Right cardiac atrium (tissue), 5 donors: ENCODE measurements at regions not wholly inside any gene's neighbourhood (a gene's known extent, or its start where the extent isn't known, plus 50 kb on each side); places are given as distances from the start of the nearest gene placed in this dataset.
"Not testable (repeated sequence)": the region's sequence is repeated elsewhere in the genome, so short reads cannot be mapped to it uniquely, and the experiment has no call there.

Experiments
- ATAC-seq, 2 donors: fragments of 200-7000 bp; cut with Tn5 transposase; one replicate each; pipeline versions ENCODE4 v1.8.0 to v1.9.1; 2020; ENCODE audit warnings: moderate library complexity in 2 of 2, mild to moderate bottlenecking in 1 of 2
- DNase-seq, 3 donors: peaks; one replicate each; pipeline ENCODE4 v3.0.0-alpha.2; 2020
- H3K27ac ChIP-seq: one replicate; pipeline ENCODE4 v1.5.1; 2013; ENCODE audit warnings: mild to moderate bottlenecking, low read length, control low read depth, moderate library complexity
- H3K27me3 ChIP-seq: one replicate; pipeline ENCODE4 v1.6.1; 2013; ENCODE audit not compliant: control insufficient read depth, insufficient read depth
- H3K4me1 ChIP-seq: one replicate; pipeline ENCODE4 v1.6.1; 2013; ENCODE audit warnings: low read length; ENCODE audit not compliant: control insufficient read depth, insufficient read depth
- H3K4me3 ChIP-seq: one replicate; pipeline ENCODE4 v1.5.1; 2013; ENCODE audit warnings: low read length, control low read depth
- H3K9me3 ChIP-seq: one replicate; pipeline ENCODE4 v1.6.1; 2013; ENCODE audit warnings: low read length; ENCODE audit not compliant: control insufficient read depth
- WGBS: extraction: QIAGEN DNeasy Blood & Tissue Kit; methylation state at CpG from one replicate; pipeline ENCODE4 v1.1.7; 2013; 5-methylcytosine and 5-hydroxymethylcytosine counted together
- intact Hi-C, 4 donors: fragments of 100-400 bp; cut with DNase I; formaldehyde crosslinking; loops; one replicate each; pipeline versions ENCODE4 v1.11.0 to v1.14.0; 2022 to 2023
- donor health status: healthy with polysubstance abuse.
- donor health status: DM: no; HTN: yes; CAD: no.
- donor health status: DM: no; HTN: no; CAD: no.
- donor health status: DM: no; HTN: yes; CAD: no; lungs with severe emphysema.
- donor health status: DM: yes; HTN: yes; CAD: no.

DNA sequence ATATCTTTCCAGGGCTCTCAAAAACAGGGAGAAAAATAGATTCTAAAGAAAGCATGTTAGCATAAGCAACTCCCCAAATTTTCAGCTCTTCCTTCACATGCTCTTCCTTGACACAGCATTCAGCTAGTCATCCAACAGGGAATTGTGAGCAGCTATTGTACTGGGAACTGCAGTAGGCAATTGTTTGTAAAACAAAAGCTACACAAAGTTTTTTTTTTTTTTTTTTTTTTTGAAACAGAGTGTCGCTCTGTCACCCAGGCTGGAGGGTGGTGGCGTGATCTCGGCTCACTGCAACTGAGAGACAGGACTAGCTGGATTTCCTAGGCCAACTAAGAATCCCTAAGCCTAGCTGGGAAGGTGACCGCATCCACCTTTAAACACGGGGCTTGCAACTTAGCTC, 125.4 kb upstream of the PDE1A start:
- H3K4me1 ChIP-seq, H3K4me3 ChIP-seq, H3K27me3 ChIP-seq, H3K27ac ChIP-seq, DNase-seq, ATAC-seq, intact Hi-C loops, H3K9me3 ChIP-seq: not testable (repeated sequence)
- WGBS, result 94% methylated on average over 5 of the region's 5 CpGs

- H3K27ac ChIP-seq, DNase-seq, H3K27me3 ChIP-seq, ATAC-seq, H3K4me3 ChIP-seq, intact Hi-C loops, H3K9me3 ChIP-seq, H3K4me1 ChIP-seq: not testable (repeated sequence)
- WGBS, result 93% methylated on average over 16 of the region's 16 CpGs
Observed at GRCh38 chr2:182552785-182553184, 125.9 kb upstream of the PDE1A start.

DNA sequence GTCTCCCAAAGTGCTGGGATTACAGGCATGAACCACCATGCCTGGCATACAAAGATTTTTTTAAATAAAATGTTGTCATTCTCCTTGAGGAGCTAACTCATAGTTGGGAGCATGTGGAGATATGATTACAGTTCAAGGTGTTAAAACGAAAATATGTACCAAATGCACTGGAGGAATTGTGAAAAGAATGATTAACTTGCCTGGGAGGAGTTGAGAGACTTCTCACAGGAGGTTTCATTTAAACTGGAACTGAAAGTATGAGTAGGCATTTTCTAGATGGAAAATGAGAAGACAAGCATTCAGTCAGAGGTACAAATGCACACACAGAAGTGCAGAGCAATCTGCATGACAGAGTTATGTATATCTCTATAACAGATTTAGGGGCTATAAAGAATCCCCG, 126.6 kb upstream of the PDE1A start:
- Histone ChIP-seq H3K4me3 (no peak overlapping the region), H3K27me3 (no peaks in the 10 kb centered on the region), H3K27ac (no peak overlapping the region), H3K4me1 (no peaks in the 10 kb centered on the region), H3K9me3 (no peaks in the 10 kb centered on the region)
- 76% methylated on average over 2 of the region's 2 CpGs for WGBS
- intact Hi-C loops, result no loop called here
- DNase-seq (no peak), ATAC-seq (no peak)

DNA sequence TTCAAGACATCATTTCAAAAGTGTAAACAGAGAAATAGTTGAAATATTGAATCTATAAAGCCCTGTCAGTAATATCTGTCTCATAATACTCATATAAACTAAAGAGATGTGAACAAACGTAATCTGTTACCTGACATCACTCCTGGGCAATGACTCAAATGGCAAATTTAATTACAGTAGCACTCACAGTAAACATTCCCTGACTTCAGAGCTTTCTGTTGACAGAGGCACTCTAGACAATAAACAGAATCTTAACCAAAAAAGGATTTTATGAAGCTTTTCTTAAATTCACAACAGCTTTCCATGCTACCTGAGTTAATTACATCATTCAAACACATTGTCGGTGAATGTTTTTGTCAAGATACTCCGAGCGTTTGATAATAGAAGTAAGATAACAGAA, 128.1 kb upstream of the PDE1A start:
- H3K9me3 ChIP-seq, result no peaks in the 10 kb centered on the region
- 73% methylated on average over 4 of the region's 4 CpGs for WGBS
- intact Hi-C loops, result no loop called here

DNA sequence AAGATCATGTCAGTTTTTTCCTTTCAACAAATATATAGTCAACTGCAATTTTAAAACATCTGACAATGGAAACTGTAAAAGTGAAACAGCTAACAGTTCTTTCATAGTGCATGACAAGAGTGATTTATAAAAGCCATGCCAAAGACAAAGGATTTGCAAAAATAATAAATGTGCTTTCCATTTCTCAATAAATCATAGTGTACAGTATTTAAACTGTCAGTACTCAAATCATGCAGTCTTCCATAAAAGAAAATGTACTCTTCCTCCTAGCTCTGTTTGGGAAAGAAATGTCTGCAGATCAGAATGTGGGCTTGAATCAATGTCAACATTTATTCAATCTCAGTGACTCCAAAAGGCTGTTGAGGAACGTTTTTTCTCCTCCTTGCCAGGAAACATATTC, 131.7 kb upstream of the PDE1A start:
- Histone ChIP-seq H3K27ac (no peak overlapping the region), H3K9me3 (no peaks in the 10 kb centered on the region), H3K4me3 (no peak overlapping the region), H3K4me1 (no peaks in the 10 kb centered on the region), H3K27me3 (no peaks in the 10 kb centered on the region)
- DNase-seq, result no peak
- intact Hi-C loops, result no loop called here
- 24% methylated on average over 1 of the region's 1 CpG for WGBS
- no peak for ATAC-seq

More for the DNA sequence above, 128.1 kb upstream of the PDE1A start:
- Histone ChIP-seq H3K27me3 (no peaks in the 10 kb centered on the region), H3K27ac (no peak overlapping the region), H3K4me3 (no peak overlapping the region), H3K4me1 (no peaks in the 10 kb centered on the region)
- ATAC-seq, result no peak
- no peak for DNase-seq

- Histone ChIP-seq H3K4me1 (no peaks in the 10 kb centered on the region), H3K27ac (no peak overlapping the region), H3K27me3 (no peaks in the 10 kb centered on the region), H3K4me3 (no peak overlapping the region), H3K9me3 (no peaks in the 10 kb centered on the region)
- no peak for ATAC-seq
- WGBS, result 93% methylated on average over 3 of the region's 3 CpGs
- intact Hi-C loops, result no loop called here
- no peak for DNase-seq
Observed at GRCh38 chr2:182559623-182560022, 132.8 kb upstream of the PDE1A start.

- DNase-seq (no peak), ATAC-seq (no peak)
- H3K27ac ChIP-seq, result no peak overlapping the region
- 86% methylated on average over 1 of the region's 1 CpG for WGBS
- H3K4me1 ChIP-seq, result no peaks in the 10 kb centered on the region
- H3K9me3 ChIP-seq, result no peaks in the 10 kb centered on the region
- H3K4me3 ChIP-seq, result no peak overlapping the region
- no peaks in the 10 kb centered on the region for H3K27me3 ChIP-seq
- intact Hi-C loops, result no loop called here
Observed at GRCh38 chr2:182565911-182566567, 139.2 kb upstream of the PDE1A start.

DNA sequence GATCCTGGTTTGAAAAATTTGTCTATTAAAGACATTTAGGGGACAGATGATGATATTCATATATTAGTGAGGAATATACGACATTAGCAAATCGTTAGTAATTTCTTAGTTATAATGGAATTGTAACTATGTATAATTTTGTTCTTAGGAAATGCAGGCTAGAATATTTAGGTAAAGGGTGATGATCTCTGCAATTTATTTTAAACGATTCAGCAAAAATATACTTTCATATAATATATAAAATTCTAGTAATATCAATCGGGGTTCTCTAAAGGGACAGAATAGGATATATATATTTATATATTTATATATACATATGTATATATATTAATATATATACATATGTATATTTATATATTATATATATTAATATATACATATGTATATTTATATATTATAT, 142.5 kb upstream of the DNAJC10 start:
- H3K4me1 ChIP-seq, result no peaks in the 10 kb centered on the region

GRCh38 chr2:182577816-182578215, 138.2 kb upstream of the DNAJC10 start:
- no peak overlapping the region for H3K27ac ChIP-seq
- DNase-seq (no peak), ATAC-seq (no peak)
- no peaks in the 10 kb centered on the region for H3K9me3 ChIP-seq
- intact Hi-C loops, result no loop called here
- no peaks in the 10 kb centered on the region for H3K4me1 ChIP-seq
- no peak overlapping the region for H3K4me3 ChIP-seq
- 87% methylated on average over 6 of the region's 6 CpGs for WGBS
- no peaks in the 10 kb centered on the region for H3K27me3 ChIP-seq

More for the DNA sequence above, 142.5 kb upstream of the DNAJC10 start:
- no peak overlapping the region for H3K4me3 ChIP-seq
- intact Hi-C loops, result no loop called here
- 97% methylated on average over 4 of the region's 4 CpGs for WGBS
- no peak for DNase-seq
- no peak overlapping the region for H3K27ac ChIP-seq
- no peaks in the 10 kb centered on the region for H3K9me3 ChIP-seq
- no peak for ATAC-seq
- H3K27me3 ChIP-seq, result no peaks in the 10 kb centered on the region

- H3K4me3 ChIP-seq, result no peak overlapping the region
- H3K9me3 ChIP-seq, result no peaks in the 10 kb centered on the region
- no peaks in the 10 kb centered on the region for H3K27me3 ChIP-seq
- no peak for ATAC-seq
- intact Hi-C loops, result no loop called here
- H3K4me1 ChIP-seq, result no peaks in the 10 kb centered on the region
- DNase-seq, result no peak
- WGBS, result 53% methylated on average over 4 of the region's 4 CpGs
- H3K27ac ChIP-seq, result no peak overlapping the region
Observed at GRCh38 chr2:182581196-182581935, 134.7 kb upstream of the DNAJC10 start.

DNA sequence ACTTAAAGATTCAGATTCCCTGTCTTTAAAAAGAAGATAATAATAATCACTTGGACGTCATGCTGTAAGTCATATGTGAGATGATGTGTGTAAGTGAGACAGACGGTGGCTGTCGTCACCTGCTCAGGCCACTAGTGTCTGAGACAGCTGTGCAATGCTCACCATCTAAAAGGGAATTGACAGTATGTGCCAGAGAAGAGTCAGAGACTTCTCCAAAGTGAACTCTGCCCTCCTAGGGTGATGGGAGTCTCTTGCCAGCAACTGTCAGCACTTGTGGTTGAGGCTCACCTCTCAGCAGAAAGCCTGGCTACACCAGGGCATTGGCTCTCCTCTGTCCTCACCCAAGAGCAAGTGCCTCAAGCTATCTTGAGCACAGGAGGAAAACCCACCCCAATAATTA, 131.6 kb upstream of the DNAJC10 start:
- Histone ChIP-seq H3K4me1 (no peaks in the 10 kb centered on the region), H3K27ac (no peak overlapping the region), H3K4me3 (no peak overlapping the region), H3K27me3 (no peaks in the 10 kb centered on the region), H3K9me3 (no peaks in the 10 kb centered on the region)
- ATAC-seq (peak; percentile 54 to 58), DNase-seq (peak in 1 of 3 donors; percentile 58)
- intact Hi-C loops, result no loop called here
- WGBS, result 62% methylated on average over 3 of the region's 3 CpGs
